ENCODE measurements at regions not wholly inside any gene's neighbourhood (a gene's known extent, or its start where the extent isn't known, plus 50 kb on each side); places are given as distances from the start of the nearest gene placed in this dataset.

DNA sequence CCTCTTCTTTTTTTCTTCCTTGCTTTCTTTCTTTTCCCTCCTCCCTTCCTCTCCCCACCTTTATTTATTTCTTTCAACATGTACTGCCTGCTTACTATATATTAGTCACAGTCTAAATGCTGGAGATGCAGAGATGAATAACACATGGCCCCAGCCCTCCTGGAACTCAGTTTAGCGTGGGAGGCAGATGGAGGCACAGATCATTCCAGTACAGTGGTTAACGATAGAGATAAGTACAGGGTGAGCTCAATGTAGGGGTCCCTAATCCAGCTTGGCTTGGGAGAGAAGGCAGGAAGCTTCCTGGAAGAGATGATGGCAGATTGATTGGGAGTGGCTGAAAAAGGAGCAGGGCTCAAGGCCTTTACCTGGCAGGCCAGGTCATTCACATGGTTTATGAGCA is 55.6 kb upstream of the PPP2R5A start:
- no peak overlapping the region for H3K27ac ChIP-seq
- H3K9me3 ChIP-seq: no peaks in the 10 kb centered on the region
- TF ChIP-seq, protein P1, sequence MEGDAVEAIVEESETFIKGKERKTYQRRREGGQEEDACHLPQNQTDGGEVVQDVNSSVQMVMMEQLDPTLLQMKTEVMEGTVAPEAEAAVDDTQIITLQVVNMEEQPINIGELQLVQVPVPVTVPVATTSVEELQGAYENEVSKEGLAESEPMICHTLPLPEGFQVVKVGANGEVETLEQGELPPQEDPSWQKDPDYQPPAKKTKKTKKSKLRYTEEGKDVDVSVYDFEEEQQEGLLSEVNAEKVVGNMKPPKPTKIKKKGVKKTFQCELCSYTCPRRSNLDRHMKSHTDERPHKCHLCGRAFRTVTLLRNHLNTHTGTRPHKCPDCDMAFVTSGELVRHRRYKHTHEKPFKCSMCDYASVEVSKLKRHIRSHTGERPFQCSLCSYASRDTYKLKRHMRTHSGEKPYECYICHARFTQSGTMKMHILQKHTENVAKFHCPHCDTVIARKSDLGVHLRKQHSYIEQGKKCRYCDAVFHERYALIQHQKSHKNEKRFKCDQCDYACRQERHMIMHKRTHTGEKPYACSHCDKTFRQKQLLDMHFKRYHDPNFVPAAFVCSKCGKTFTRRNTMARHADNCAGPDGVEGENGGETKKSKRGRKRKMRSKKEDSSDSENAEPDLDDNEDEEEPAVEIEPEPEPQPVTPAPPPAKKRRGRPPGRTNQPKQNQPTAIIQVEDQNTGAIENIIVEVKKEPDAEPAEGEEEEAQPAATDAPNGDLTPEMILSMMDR (IDR thresholded peaks at IDR 0.05): no peak
- H3K36me3 ChIP-seq: no peaks in the 10 kb centered on the region
- H3K4me1 ChIP-seq (ENCODE audit: control insufficient read depth in 1 of 2, insufficient read depth in 1 of 2, low read depth in 1 of 2, low read length in 1 of 2): peaks cover 19 to 21% of the 10 kb centered on the region in 2 experiments
- H3K4me3 ChIP-seq (ENCODE audit: low read depth in 1 of 2, low read length in 1 of 2): no peak overlapping the region
- H3K27me3 ChIP-seq: no peaks in the 10 kb centered on the region

DNA sequence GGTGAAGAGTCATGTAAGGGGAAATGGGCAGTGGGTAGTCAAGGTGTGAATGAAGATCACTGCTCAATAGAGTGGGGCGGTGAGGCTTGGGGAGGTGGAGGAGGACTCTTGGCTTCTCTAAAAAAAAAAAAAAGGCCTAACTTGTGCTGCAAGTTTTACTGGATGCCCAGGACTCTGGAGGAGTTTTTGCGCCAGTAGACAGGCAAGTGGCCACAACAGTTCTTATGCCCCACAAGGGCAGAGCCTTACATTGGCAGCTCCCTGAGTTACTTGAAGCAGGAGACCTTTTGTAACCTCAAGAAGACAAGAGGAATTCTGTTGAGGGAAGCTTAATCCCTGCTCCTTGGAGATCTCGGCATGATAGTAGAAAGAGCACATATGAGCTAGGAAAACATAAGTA is 54.9 kb upstream of the PPP2R5A start:
- H3K4me3 ChIP-seq (ENCODE audit: low read depth in 1 of 2, low read length in 1 of 2): no peak overlapping the region
- peaks cover 23 to 25% of the 10 kb centered on the region in 2 experiments for H3K4me1 ChIP-seq (ENCODE audit: control insufficient read depth in 1 of 2, insufficient read depth in 1 of 2, low read depth in 1 of 2, low read length in 1 of 2)
- no peaks in the 10 kb centered on the region for H3K27me3 ChIP-seq
- no peaks in the 10 kb centered on the region for H3K9me3 ChIP-seq
- H3K27ac ChIP-seq: no peak overlapping the region
- TF ChIP-seq, protein P1 (IDR thresholded peaks at IDR 0.05): no peak
- H3K36me3 ChIP-seq: no peaks in the 10 kb centered on the region

DNA sequence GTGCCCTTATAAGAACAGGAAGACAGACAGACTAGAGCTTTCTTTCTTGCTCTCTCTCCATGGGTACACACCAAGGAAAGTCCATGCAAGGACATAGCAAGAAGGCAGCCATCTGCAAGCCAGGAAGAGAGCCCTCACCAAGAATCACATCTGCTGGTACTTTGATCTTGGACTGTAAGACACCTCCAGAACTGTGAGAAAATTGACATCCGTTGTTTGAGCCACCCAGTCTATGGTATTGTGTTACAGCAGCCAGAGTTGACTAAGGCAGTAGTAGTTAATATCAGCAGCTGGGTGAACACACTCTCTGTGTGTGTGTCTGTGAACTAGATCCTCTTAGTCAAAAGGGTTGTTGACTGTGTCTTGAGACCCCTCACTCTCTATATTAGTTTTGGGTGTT is 53.8 kb upstream of the PPP2R5A start:
- peaks cover 20 to 21% of the 10 kb centered on the region in 2 experiments for H3K4me1 ChIP-seq (ENCODE audit: control insufficient read depth in 1 of 2, insufficient read depth in 1 of 2, low read depth in 1 of 2, low read length in 1 of 2)
- no peak overlapping the region for H3K27ac ChIP-seq
- no peaks in the 10 kb centered on the region for H3K9me3 ChIP-seq
- H3K36me3 ChIP-seq: no peaks in the 10 kb centered on the region
- H3K27me3 ChIP-seq: no peaks in the 10 kb centered on the region
- TF ChIP-seq, protein P1 (IDR thresholded peaks at IDR 0.05): no peak
- H3K4me3 ChIP-seq (ENCODE audit: low read depth in 1 of 2, low read length in 1 of 2): no peak overlapping the region

DNA sequence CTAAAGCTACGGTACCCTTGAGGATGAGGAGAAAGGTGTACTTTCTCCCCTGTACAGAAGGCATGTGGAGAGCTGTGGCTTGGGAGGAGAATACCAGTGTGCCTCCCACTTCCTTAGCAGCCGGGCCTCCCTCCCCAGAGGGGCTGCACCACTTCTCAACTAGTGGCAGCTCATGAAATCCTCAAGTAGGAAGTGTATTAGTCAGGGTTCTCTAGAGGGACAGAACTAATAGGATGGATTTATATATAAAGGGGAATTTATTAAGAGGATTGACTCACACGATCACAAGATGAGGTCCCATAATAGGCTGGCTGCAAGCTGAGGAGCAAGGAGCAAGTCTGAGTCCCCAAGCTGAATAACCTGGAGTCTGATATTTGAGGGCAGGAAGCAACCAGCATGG is 53.1 kb upstream of the PPP2R5A start:
- TF ChIP-seq, protein P1 (IDR thresholded peaks at IDR 0.05): no peak
- Histone ChIP-seq H3K4me1 (ENCODE audit: control insufficient read depth in 1 of 2, insufficient read depth in 1 of 2, low read depth in 1 of 2, low read length in 1 of 2) (peaks cover 19 to 20% of the 10 kb centered on the region in 2 experiments), H3K27ac (no peak overlapping the region), H3K9me3 (no peaks in the 10 kb centered on the region), H3K36me3 (no peaks in the 10 kb centered on the region), H3K27me3 (no peaks in the 10 kb centered on the region), H3K4me3 (ENCODE audit: low read depth in 1 of 2, low read length in 1 of 2) (no peak overlapping the region)

DNA sequence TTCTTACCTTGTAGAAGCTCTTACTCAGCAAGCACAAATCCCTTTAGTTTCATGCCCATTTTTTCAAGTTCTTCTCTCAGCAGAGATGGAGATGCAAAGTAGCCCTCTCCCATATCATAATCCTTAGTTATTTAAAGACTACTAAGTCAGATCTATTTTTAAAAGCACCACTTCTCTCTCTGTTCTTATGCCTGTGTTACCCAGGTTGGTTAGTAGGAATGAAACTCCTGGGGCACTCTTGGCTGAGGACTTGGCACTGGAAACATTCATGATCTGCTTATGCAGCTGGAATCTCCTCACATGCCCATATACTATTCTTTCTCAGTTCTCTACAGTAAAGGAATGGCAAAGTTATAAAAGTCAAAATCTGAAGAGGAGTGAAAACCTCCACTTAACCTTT is 51.9 kb upstream of the PPP2R5A start:
- Histone ChIP-seq H3K27ac (no peak overlapping the region), H3K9me3 (no peaks in the 10 kb centered on the region), H3K27me3 (no peaks in the 10 kb centered on the region), H3K36me3 (no peaks in the 10 kb centered on the region), H3K4me1 (ENCODE audit: control insufficient read depth in 1 of 2, insufficient read depth in 1 of 2, low read depth in 1 of 2, low read length in 1 of 2) (peaks cover 19 to 20% of the 10 kb centered on the region in 2 experiments), H3K4me3 (ENCODE audit: low read depth in 1 of 2, low read length in 1 of 2) (no peak overlapping the region)
- TF ChIP-seq, protein P1 (IDR thresholded peaks at IDR 0.05): no peak
